ENCODE measurements at regions not wholly inside any gene's neighbourhood (a gene's known extent, or its start where the extent isn't known, plus 50 kb on each side); places are given as distances from the start of the nearest gene placed in this dataset.
"Not testable (repeated sequence)": the region's sequence is repeated elsewhere in the genome, so short reads cannot be mapped to it uniquely, and the experiment has no call there.

DNA sequence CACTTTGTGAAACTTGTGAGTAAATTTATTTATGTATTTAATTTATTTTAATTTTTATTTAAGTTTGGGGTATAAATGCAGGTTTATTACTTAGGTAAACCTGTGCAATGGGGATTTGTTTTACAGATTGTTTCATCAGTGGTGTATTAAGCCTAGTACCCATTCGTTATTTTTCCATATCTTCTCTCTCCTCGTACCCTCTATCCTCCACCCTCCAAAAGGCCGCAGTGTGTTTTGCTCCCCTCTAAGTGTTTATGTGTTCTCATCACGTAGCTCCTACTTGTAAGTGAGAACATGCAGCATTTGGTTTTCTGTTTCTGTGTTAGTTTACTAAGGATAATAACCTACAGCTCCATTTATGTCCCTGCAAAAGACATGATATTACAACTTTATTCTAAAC, 145.4 kb upstream of the SMIM30 start:
- Histone ChIP-seq H3K4me1 (no peaks in the 10 kb centered on the region), H3K9me3 (no peaks in the 10 kb centered on the region), H3K4me3 (no peak overlapping the region), H3K36me3 (no peaks in the 10 kb centered on the region), H3K9ac (ENCODE audit: low read depth in 2 of 2, low read length in 2 of 2) (no peak overlapping the region), H3K27ac (no peak overlapping the region), H3K27me3 (no peaks in the 10 kb centered on the region)
- TF ChIP-seq, protein P1, sequence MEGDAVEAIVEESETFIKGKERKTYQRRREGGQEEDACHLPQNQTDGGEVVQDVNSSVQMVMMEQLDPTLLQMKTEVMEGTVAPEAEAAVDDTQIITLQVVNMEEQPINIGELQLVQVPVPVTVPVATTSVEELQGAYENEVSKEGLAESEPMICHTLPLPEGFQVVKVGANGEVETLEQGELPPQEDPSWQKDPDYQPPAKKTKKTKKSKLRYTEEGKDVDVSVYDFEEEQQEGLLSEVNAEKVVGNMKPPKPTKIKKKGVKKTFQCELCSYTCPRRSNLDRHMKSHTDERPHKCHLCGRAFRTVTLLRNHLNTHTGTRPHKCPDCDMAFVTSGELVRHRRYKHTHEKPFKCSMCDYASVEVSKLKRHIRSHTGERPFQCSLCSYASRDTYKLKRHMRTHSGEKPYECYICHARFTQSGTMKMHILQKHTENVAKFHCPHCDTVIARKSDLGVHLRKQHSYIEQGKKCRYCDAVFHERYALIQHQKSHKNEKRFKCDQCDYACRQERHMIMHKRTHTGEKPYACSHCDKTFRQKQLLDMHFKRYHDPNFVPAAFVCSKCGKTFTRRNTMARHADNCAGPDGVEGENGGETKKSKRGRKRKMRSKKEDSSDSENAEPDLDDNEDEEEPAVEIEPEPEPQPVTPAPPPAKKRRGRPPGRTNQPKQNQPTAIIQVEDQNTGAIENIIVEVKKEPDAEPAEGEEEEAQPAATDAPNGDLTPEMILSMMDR (IDR thresholded peaks at IDR 0.05) = no peak
- no peak for DNase-seq
- intact Hi-C loops (cut with DNase I) = no loop called here

DNA sequence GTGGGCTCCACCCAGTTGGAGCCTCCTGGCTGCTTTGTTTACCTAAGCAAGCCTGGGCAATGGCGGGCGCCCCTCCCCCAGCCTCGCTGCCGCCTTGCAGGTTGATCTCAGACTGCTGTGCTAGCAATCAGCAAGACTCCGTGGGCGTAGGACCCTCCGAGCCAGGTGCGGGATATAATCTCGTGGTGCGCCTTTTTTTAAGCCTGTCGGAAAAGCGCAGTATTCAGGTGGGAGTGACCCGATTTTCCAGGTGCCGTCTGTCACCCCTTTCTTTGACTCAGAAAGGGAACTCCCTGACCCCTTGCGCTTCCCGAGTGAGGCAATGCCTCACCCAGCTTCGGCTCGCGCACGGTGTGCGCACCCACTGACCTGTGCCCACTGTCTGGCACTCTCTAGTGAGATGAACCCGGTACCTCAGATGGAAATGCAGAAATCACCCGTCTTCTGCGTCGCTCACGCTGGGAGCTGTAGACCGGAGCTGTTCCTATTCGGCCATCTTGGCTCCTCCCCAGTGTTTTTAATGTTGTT, 144.9 kb upstream of the SMIM30 start:
- H3K9me3 ChIP-seq; H3K27me3 ChIP-seq; H3K36me3 ChIP-seq; DNase-seq; H3K4me3 ChIP-seq; H3K4me1 ChIP-seq; H3K9ac ChIP-seq (ENCODE audit: low read depth in 2 of 2, low read length in 2 of 2); intact Hi-C loops (cut with DNase I); H3K27ac ChIP-seq: not testable (repeated sequence)

DNA sequence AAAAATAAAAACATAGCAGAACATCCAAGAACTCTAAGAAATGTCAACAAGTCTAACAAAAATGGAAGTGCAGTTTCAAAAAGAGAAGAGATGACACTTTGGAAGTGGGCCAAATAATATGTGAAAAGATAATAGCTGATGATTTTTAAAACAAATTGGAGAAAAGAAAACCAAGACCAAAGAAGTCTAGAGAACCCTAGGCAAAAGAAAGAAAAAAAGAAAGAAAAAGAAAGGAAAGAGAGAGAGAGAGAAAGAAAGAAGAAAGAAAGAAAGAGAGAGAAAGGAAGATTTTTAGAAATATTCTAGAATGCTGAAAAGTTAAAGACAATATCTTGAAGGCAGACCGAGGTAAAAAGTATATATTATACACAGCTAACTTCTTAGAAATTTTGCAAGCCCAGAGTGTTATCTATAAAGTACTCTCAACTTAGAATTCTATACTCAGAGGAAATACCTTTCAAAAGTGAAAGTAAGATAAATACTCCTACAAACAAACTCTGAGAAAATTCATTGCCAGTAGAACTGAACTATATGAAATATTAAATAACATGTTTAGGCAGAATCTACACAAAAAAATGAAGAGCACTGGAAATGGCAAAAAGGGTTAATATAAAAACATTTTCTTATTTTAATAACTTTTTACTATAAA, 138.7 kb upstream of the SMIM30 start:
- DNase-seq = no peak
- Histone ChIP-seq H3K27me3 (no peaks in the 10 kb centered on the region), H3K9me3 (no peaks in the 10 kb centered on the region), H3K27ac (no peak overlapping the region), H3K4me1 (no peaks in the 10 kb centered on the region), H3K4me3 (no peak overlapping the region), H3K36me3 (no peaks in the 10 kb centered on the region), H3K9ac (ENCODE audit: low read depth in 2 of 2, low read length in 2 of 2) (no peak overlapping the region)
- TF ChIP-seq, protein P1 (IDR thresholded peaks at IDR 0.05) = no peak
- intact Hi-C loops (cut with DNase I) = no loop called here

DNA sequence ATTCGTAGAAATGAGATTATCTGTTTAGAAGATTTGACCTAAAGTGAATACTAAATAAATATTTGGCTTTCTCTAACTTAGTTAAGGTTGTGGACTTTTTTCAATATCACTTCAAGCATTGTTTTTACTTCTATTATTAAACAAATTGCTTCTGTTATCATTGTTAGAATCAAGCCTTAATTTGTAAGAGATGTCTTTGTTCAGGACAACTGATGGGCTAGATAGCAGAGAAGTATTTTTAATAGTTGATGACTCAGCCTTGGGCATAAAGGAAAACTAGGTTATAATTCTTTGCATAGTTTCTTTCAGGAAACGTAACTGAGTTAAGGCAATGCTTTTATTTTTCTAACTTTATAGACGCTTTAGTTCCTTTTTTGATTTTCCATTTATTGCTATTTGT, 128.8 kb upstream of the SMIM30 start:
- Histone ChIP-seq H3K27me3 (no peaks in the 10 kb centered on the region), H3K4me1 (no peaks in the 10 kb centered on the region), H3K36me3 (no peaks in the 10 kb centered on the region), H3K9me3 (no peaks in the 10 kb centered on the region), H3K27ac (no peak overlapping the region), H3K4me3 (no peak overlapping the region), H3K9ac (ENCODE audit: low read depth in 2 of 2, low read length in 2 of 2) (no peak overlapping the region)
- intact Hi-C loops (cut with DNase I) = no loop called here
- DNase-seq = no peak
- TF ChIP-seq, protein P1 (IDR thresholded peaks at IDR 0.05) = no peak

DNA sequence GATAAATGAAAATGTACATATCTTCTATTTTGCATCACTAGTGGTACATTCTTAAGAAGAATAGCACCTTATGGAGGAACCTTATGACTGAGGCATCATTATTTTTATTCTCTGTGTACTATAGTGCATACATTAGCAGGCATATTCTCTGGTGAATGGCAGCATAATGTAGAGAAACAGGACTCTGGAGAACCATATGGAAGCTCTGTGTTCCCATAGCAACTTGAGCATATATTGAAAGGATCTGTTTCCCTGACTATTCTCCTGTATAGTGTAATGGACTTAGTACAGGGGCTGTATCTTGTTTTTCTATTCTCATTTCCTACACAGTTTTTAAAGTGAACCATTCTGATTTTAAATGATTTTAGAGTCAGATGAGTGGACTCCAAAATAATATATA, 128.4 kb upstream of the SMIM30 start:
- intact Hi-C loops (cut with DNase I) = no loop called here

DNA sequence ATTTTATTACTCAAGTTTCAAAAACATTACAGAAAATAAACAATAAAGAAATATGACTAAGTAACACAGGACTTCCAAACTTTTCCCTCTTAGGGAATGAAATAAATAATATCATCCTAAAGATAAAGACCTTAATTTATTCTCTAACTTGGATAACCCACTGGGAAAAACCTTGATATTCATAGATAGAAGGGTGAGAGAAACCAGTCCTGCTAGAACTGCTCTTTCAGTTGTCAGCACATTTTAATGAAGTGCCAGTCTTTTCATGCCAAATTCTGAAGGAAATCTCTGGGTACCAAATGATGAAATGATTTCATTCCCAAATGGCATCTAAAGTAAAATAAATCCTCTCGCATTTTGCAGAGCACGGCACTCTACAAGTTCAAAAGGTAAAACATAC, 114.5 kb upstream of the SMIM30 start:
- TF ChIP-seq, protein P1 (IDR thresholded peaks at IDR 0.05) = no peak
- Histone ChIP-seq H3K27me3 (no peaks in the 10 kb centered on the region), H3K9ac (ENCODE audit: low read depth in 2 of 2, low read length in 2 of 2) (no peak overlapping the region), H3K36me3 (no peaks in the 10 kb centered on the region), H3K27ac (no peak overlapping the region), H3K4me1 (no peaks in the 10 kb centered on the region), H3K9me3 (no peaks in the 10 kb centered on the region), H3K4me3 (no peak overlapping the region)
- intact Hi-C loops (cut with DNase I) = no loop called here
- no peak for DNase-seq

More for the DNA sequence above, 128.4 kb upstream of the SMIM30 start:
- no peak for DNase-seq
- Histone ChIP-seq H3K9me3 (no peaks in the 10 kb centered on the region), H3K27me3 (no peaks in the 10 kb centered on the region), H3K27ac (no peak overlapping the region), H3K4me1 (no peaks in the 10 kb centered on the region), H3K4me3 (no peak overlapping the region), H3K9ac (ENCODE audit: low read depth in 2 of 2, low read length in 2 of 2) (no peak overlapping the region), H3K36me3 (no peaks in the 10 kb centered on the region)
- TF ChIP-seq, protein P1 (IDR thresholded peaks at IDR 0.05) = no peak
